B cell (primary cell): ENCODE measurements at regions not wholly inside any gene's neighbourhood (a gene's known extent, or its start where the extent isn't known, plus 50 kb on each side); places are given as distances from the start of the nearest gene placed in this dataset.

Source experiments
- ATAC-seq: fragments of 200-7000 bp; cut with Tn5 transposase; one replicate; pipeline ENCODE4 v1.10.0; 2021; ENCODE audit warnings: low read depth, mild to moderate bottlenecking, moderate number of reproducible peaks, moderate library complexity
- CTCF ChIA-PET: fragments of 350-600 bp; sonication (Branson Sonifier 250); formaldehyde crosslinking; loops from one replicate; lab custom pipeline; 2021; ENCODE audit warnings: antibody characterized with exemption, inconsistent platforms; lab: Charles Lee
- POLR2A ChIA-PET: fragments of 350-600 bp; sonication (Branson Sonifier 250); formaldehyde crosslinking; loops from one replicate; lab custom pipeline; 2021; ENCODE audit warnings: antibody characterized with exemption; lab: Charles Lee
- DNase-seq: peaks from one replicate; pipeline ENCODE4 v3.0.0; 2013
- H2AFZ ChIP-seq: 2 replicates; pipeline ENCODE4 v1.6.1; 2012; ENCODE audit warnings: mild to moderate bottlenecking, low read depth, low read length; ENCODE audit not compliant: insufficient read depth, poor library complexity, severe bottlenecking
- H3K27ac ChIP-seq, 2 donors: 1 replicate in 1 of 2; 2 replicates in 1 of 2; pipeline ENCODE4 v1.5.1; 2012 to 2013; ENCODE audit warnings: low read length in 2 of 2, mild to moderate bottlenecking in 2 of 2, moderate library complexity in 1 of 2
- H3K27me3 ChIP-seq, 4 experiments: fragments of 200-600 bp in 1 of 4; sonication (generic) in 1 of 4; replicated peaks in 1 of 4; 1 replicate in 2 of 4; 2 replicates in 2 of 4; pipeline versions ENCODE4 v1.6.1 to v1.7.0; 2013 to 2016; ENCODE audit warnings: low read length in 3 of 4, mild to moderate bottlenecking in 2 of 4, mixed read lengths in 1 of 4, moderate library complexity in 1 of 4; ENCODE audit not compliant: insufficient read depth in 4 of 4, control insufficient read depth in 3 of 4; ENCODE audit errors: control extremely low read depth in 1 of 4
- H3K36me3 ChIP-seq, 2 experiments: replicated peaks in 1 of 2; 1 replicate in 1 of 2; 2 replicates in 1 of 2; pipeline versions ENCODE4 v1.6.1 to v1.7.1; 2013; ENCODE audit warnings: low read length in 1 of 2; ENCODE audit not compliant: insufficient read depth in 2 of 2, control insufficient read depth in 1 of 2; ENCODE audit errors: control extremely low read depth in 1 of 2, extremely low read depth in 1 of 2
- H3K4me1 ChIP-seq, 2 donors: fragments of 200-600 bp in 1 of 2; sonication (generic) in 1 of 2; 1 replicate in 1 of 2; 2 replicates in 1 of 2; pipeline versions ENCODE4 v1.5.1 to v1.6.1; 2013 to 2017; ENCODE audit warnings: low read length in 2 of 2; ENCODE audit not compliant: control insufficient read depth in 2 of 2, insufficient read depth in 2 of 2
- H3K4me2 ChIP-seq: replicated peaks from 2 replicates; pipeline ENCODE3; 2012; ENCODE audit warnings: mild to moderate bottlenecking, low read depth, low read length; ENCODE audit not compliant: poor library complexity, severe bottlenecking
- H3K4me3 ChIP-seq, 5 experiments: fragments of 200-600 bp in 1 of 5; sonication (generic) in 1 of 5; 1 replicate in 3 of 5; 2 replicates in 2 of 5; pipeline versions ENCODE4 v1.5.1 to v1.7.0; 2011 to 2016; ENCODE audit warnings: low read length in 4 of 5, mild to moderate bottlenecking in 4 of 5, low read depth in 2 of 5, control low read depth in 1 of 5, moderate library complexity in 1 of 5; ENCODE audit not compliant: insufficient read depth in 1 of 5; ENCODE audit errors: control extremely low read depth in 1 of 5, extremely low read depth in 1 of 5
- H3K79me2 ChIP-seq: fragments of 200-600 bp; sonication (generic); one replicate; pipeline ENCODE4 v1.6.0; 2016; ENCODE audit warnings: low read length; ENCODE audit not compliant: control insufficient read depth, insufficient read depth
- H3K9ac ChIP-seq: fragments of 200-600 bp; sonication (generic); 2 replicates; pipeline ENCODE4 v1.6.1; 2017; ENCODE audit warnings: mild to moderate bottlenecking, low read length, moderate library complexity
- H3K9me3 ChIP-seq, 3 donors: one replicate each; pipeline versions ENCODE4 v1.6.1 to v1.7.1; 2013; ENCODE audit warnings: low read length in 2 of 3; ENCODE audit not compliant: control insufficient read depth in 2 of 3, insufficient read depth in 1 of 3; ENCODE audit errors: control extremely low read depth in 1 of 3
- H4K20me1 ChIP-seq: 2 replicates; pipeline ENCODE4 v1.6.0; 2012; ENCODE audit warnings: mild to moderate bottlenecking, low read length; ENCODE audit not compliant: insufficient read depth, control insufficient read depth, poor library complexity, severe bottlenecking
- H3K27ac Mint-ChIP-seq: one replicate; pipeline ENCODE4 v1.8.0; 2021; ENCODE audit warnings: mixed read lengths
- H3K27me3 Mint-ChIP-seq: one replicate; pipeline ENCODE4 v1.8.0; 2021; ENCODE audit warnings: mixed read lengths
- H3K4me1 Mint-ChIP-seq: one replicate; pipeline ENCODE4 v1.8.0; 2021; ENCODE audit warnings: mixed read lengths
- H3K4me3 Mint-ChIP-seq: one replicate; pipeline ENCODE4 v1.8.0; 2021; ENCODE audit warnings: mixed read lengths
- H3K9me3 Mint-ChIP-seq: one replicate; pipeline ENCODE4 v1.8.0; 2022; ENCODE audit warnings: mixed read lengths; ENCODE audit not compliant: insufficient read depth
- EZH2 ChIP-seq: IDR thresholded peaks from 2 replicates; pipeline ENCODE4 v1.6.1; 2012; ENCODE audit warnings: borderline replicate concordance, low read depth, mild to moderate bottlenecking, moderate library complexity, low read length; ENCODE audit not compliant: insufficient read depth, poor library complexity, severe bottlenecking
- WGBS: methylation state at CpG from one replicate; pipeline ENCODE4 v1.1.5; 2013; ENCODE audit warnings: missing lambda C conversion rate; ENCODE audit not compliant: insufficient coverage; 5-methylcytosine and 5-hydroxymethylcytosine counted together
- intact Hi-C: fragments of 100-400 bp; cut with micrococcal nuclease; formaldehyde crosslinking; loops from one replicate; pipeline ENCODE4 v1.10.0; 2022
- TF ChIP-seq, protein P1 (sequence below): fragments of 200-600 bp; IDR thresholded peaks from one replicate; pipeline ENCODE4 v1.8.0; 2022; ENCODE audit warnings: antibody characterized with exemption, mild to moderate bottlenecking

DNA sequence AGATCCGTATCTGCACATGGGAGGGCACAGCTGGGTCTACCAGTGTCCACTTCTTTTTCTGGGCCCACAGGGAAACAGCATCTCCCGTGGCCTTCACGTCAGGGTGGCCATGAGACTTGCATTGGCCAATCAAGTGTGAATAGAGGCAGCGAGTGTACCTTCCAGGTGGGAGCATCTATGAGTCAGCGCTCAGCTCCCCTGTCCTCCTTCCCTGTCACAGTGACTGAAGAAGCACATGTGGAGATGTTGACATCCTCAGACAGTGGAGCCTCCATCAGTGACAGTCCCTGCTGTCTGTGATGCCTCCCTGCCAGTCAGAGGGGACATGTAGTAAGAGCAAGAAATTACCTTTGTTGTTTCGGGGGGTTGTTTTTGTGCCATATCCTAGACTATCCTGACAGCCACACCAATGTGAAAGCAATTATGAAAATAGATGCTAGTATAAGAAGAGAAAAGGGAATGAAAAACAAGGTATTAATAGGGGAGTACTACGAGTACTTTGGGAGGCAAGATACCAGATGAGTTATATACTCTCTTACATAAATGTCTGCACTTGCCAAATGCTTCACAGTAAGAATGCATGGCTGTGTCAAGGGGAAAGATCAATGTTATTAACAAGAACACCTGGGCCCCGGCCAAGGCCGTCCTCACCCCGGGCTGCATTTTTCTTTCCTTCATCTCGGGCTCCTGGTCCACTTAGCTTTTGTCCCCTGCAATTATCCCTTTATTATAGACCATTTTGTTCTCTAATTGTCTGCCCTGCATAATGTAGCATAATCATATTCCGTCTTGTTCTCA, 86.0 kb downstream of the MATN1 start:
- WGBS: 76% methylated on average over 10 of the region's 12 CpGs
- Histone ChIP-seq H3K4me1 (no peaks in the 10 kb centered on the region), H3K79me2 (no peaks in the 10 kb centered on the region), H3K4me3 (no peak overlapping the region), H3K36me3 (no peaks in the 10 kb centered on the region), H4K20me1 (no peaks in the 10 kb centered on the region), H3K27me3 (peaks cover 0 to 6% (median 0%) of the 10 kb centered on the region in 4 experiments), H3K4me2 (no peak overlapping the region), H3K9ac (no peak overlapping the region), H3K9me3 (no peaks in the 10 kb centered on the region), H3K27ac (no peak overlapping the region), H2AFZ (no peak overlapping the region)
- Mint-ChIP-seq H3K9me3 (no peaks in the 10 kb centered on the region), H3K27me3 (peaks cover 13% of the 10 kb centered on the region), H3K4me3 (no peak overlapping the region), H3K4me1 (no peaks in the 10 kb centered on the region), H3K27ac (no peak overlapping the region)
- TF ChIP-seq, protein P1, sequence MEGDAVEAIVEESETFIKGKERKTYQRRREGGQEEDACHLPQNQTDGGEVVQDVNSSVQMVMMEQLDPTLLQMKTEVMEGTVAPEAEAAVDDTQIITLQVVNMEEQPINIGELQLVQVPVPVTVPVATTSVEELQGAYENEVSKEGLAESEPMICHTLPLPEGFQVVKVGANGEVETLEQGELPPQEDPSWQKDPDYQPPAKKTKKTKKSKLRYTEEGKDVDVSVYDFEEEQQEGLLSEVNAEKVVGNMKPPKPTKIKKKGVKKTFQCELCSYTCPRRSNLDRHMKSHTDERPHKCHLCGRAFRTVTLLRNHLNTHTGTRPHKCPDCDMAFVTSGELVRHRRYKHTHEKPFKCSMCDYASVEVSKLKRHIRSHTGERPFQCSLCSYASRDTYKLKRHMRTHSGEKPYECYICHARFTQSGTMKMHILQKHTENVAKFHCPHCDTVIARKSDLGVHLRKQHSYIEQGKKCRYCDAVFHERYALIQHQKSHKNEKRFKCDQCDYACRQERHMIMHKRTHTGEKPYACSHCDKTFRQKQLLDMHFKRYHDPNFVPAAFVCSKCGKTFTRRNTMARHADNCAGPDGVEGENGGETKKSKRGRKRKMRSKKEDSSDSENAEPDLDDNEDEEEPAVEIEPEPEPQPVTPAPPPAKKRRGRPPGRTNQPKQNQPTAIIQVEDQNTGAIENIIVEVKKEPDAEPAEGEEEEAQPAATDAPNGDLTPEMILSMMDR: no peak
- no peak for TF ChIP-seq EZH2
- intact Hi-C loops: no loop called here
- ATAC-seq: no peak
- ChIA-PET POLR2A (no interaction called here), CTCF (no interaction called here)
- DNase-seq: no peak

DNA sequence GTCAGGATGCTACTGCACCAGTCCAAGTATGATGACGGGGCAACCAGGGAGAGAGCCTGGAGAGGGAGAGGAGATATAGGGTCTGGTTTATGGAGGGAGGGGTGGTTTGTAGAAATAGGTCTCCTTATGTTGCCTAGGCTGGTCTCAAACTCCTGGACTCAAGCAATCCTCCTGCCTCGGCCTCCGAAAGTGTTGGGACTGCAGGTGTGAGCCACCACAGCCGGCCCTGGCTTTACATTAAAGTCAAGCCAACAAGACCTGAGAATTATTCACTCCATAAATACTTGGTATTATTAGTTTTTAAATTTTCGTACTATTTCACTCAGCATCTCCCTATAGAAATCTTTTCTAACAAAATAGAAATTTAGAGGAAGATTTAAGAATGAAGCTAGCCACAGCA, 86.8 kb downstream of the MATN1 start:
- no peak overlapping the region for H3K4me3 ChIP-seq
- no peaks in the 10 kb centered on the region for H3K4me1 ChIP-seq
- no peaks in the 10 kb centered on the region for H3K79me2 ChIP-seq
- H3K27me3 ChIP-seq: peaks cover 0 to 8% (median 0%) of the 10 kb centered on the region in 4 experiments
- no peak overlapping the region for H3K9ac ChIP-seq
- no peak overlapping the region for H2AFZ ChIP-seq
- TF ChIP-seq, protein P1: no peak
- TF ChIP-seq EZH2: no peak
- Mint-ChIP-seq H3K27ac (no peak overlapping the region), H3K4me1 (no peaks in the 10 kb centered on the region), H3K4me3 (no peak overlapping the region), H3K9me3 (no peaks in the 10 kb centered on the region), H3K27me3 (peaks cover 14% of the 10 kb centered on the region)
- H3K9me3 ChIP-seq: no peaks in the 10 kb centered on the region
- intact Hi-C loops: no loop called here
- ChIA-PET CTCF (no interaction called here), POLR2A (no interaction called here)
- WGBS: 95% methylated on average over 3 of the region's 5 CpGs
- no peaks in the 10 kb centered on the region for H4K20me1 ChIP-seq
- DNase-seq (no peak), ATAC-seq (no peak)
- no peak overlapping the region for H3K4me2 ChIP-seq
- no peaks in the 10 kb centered on the region for H3K36me3 ChIP-seq
- H3K27ac ChIP-seq: no peak overlapping the region
